ENCODE measurements at regions not wholly inside any gene's neighbourhood (a gene's known extent, or its start where the extent isn't known, plus 50 kb on each side); places are given as distances from the start of the nearest gene placed in this dataset.

DNA sequence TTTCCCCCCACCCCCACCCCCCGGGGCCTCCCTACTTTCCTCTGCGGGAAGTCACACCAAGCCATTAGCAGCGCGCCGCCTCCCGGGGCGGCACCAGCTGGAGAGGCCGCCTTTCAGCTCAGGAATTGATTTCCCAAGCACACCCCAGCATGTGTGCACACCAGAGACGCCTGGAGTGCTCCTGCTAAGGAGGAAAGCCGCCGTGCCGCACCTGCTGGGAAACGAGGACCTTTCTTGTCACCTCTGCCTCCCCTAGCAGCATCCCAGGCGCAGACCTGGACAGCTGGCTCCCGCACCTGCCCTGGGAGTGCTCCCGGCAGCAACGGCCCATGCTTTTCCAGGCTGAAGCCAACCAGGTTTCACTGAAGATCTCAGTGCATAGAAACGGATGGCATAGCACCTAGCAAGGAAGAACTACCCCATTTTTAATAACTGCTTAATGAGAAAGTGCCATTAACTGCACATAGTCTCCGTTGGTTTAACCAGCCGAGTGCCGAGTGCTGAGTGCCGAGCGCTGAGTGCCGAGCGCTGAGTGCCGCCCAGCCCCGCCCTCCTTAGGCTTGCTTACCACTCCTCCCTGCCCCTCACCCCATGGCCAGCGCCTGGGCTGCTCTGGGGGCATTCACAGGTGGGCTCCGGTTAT is 165.0 kb downstream of the USP12 start:
- Histone ChIP-seq H3K27me3 (peaks cover 0 to 14% of the 10 kb centered on the region in 2 donors), H3K9me3 (no peaks in the 10 kb centered on the region), H3K4me3 (peak overlapping the region; percentile 21 to 62 (median 41)), H3K27ac (no peak overlapping the region), H3K36me3 (no peaks in the 10 kb centered on the region), H3K4me1 (peaks cover 0 to 4% of the 10 kb centered on the region in 2 donors)
- intact Hi-C loops (cut with DNase I; ENCODE audit: low total_unique reads) = no loop called here
- TF ChIP-seq POLR2A (IDR thresholded peaks at IDR 0.05) = no peak
- TF ChIP-seq POLR2AphosphoS5 (IDR thresholded peaks at IDR 0.05) = no peak
- no peak for DNase-seq (ENCODE audit: low spot score in 2 of 2)

GRCh38 chr13:27005976-27006518 is 165.6 kb downstream of the USP12 start:
- TF ChIP-seq, protein P1, sequence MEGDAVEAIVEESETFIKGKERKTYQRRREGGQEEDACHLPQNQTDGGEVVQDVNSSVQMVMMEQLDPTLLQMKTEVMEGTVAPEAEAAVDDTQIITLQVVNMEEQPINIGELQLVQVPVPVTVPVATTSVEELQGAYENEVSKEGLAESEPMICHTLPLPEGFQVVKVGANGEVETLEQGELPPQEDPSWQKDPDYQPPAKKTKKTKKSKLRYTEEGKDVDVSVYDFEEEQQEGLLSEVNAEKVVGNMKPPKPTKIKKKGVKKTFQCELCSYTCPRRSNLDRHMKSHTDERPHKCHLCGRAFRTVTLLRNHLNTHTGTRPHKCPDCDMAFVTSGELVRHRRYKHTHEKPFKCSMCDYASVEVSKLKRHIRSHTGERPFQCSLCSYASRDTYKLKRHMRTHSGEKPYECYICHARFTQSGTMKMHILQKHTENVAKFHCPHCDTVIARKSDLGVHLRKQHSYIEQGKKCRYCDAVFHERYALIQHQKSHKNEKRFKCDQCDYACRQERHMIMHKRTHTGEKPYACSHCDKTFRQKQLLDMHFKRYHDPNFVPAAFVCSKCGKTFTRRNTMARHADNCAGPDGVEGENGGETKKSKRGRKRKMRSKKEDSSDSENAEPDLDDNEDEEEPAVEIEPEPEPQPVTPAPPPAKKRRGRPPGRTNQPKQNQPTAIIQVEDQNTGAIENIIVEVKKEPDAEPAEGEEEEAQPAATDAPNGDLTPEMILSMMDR (IDR thresholded peaks at IDR 0.05) = no peak
- TF ChIP-seq POLR2A (IDR thresholded peaks at IDR 0.05) (no peak), POLR2AphosphoS5 (IDR thresholded peaks at IDR 0.05) (no peak)
- peaks cover 0 to 4% of the 10 kb centered on the region in 2 donors for H3K4me1 ChIP-seq
- peak overlapping the region; percentile 21 to 62 (median 41) for H3K4me3 ChIP-seq
- no peak for DNase-seq (ENCODE audit: low spot score in 2 of 2)
- no peaks in the 10 kb centered on the region for H3K36me3 ChIP-seq
- H3K9me3 ChIP-seq = no peaks in the 10 kb centered on the region
- peak overlapping the region in 1 of 2 donors; percentile 1 for H3K27ac ChIP-seq
- intact Hi-C loops (cut with DNase I; ENCODE audit: low total_unique reads) = no loop called here
- peaks cover 0 to 14% of the 10 kb centered on the region in 2 donors for H3K27me3 ChIP-seq

GRCh38 chr13:27005556-27005955 is 166.1 kb downstream of the USP12 start:
- no peaks in the 10 kb centered on the region for H3K36me3 ChIP-seq
- no peak for DNase-seq (ENCODE audit: low spot score in 2 of 2)
- H3K4me1 ChIP-seq = peaks cover 0 to 4% of the 10 kb centered on the region in 2 donors
- peak overlapping the region in 1 of 2 donors; percentile 1 for H3K27ac ChIP-seq
- no peaks in the 10 kb centered on the region for H3K9me3 ChIP-seq
- peaks cover 0 to 14% of the 10 kb centered on the region in 2 donors for H3K27me3 ChIP-seq
- TF ChIP-seq POLR2AphosphoS5 (IDR thresholded peaks at IDR 0.05) = no peak
- TF ChIP-seq, protein P1 (IDR thresholded peaks at IDR 0.05) = no peak
- no peak for TF ChIP-seq POLR2A (IDR thresholded peaks at IDR 0.05)
- H3K4me3 ChIP-seq = no peak overlapping the region
- intact Hi-C loops (cut with DNase I; ENCODE audit: low total_unique reads) = no loop called here

DNA sequence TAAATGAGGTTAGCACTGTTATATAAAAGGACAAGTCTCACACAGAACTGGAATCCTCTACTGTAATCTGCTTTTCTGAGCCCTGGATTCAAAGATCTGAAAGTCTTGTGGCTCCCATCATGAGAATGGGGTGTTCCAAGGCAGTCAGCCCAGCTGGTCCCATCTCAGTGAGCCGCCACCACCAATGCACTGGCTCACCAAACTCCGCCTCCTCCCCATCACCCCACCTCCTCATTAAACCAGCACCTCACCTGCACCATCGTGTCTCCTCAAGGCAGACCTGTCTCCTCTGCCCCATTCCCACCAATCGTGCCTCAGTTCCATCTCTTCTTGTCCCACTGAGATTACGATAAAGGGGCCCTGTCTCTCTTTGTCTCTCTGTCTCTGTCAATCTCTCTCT is 166.7 kb downstream of the USP12 start:
- intact Hi-C loops (cut with DNase I; ENCODE audit: low total_unique reads) = loop anchor here (5.0 kb wide), 1 partner anchor 403 kb away; no protein-coding TSS in a partner anchor
- no peak for TF ChIP-seq POLR2AphosphoS5 (IDR thresholded peaks at IDR 0.05)
- TF ChIP-seq, protein P1 (IDR thresholded peaks at IDR 0.05) = no peak
- no peak for TF ChIP-seq POLR2A (IDR thresholded peaks at IDR 0.05)
- Histone ChIP-seq H3K27me3 (peaks cover 0 to 14% of the 10 kb centered on the region in 2 donors), H3K36me3 (no peaks in the 10 kb centered on the region), H3K27ac (no peak overlapping the region), H3K4me3 (no peak overlapping the region), H3K4me1 (peaks cover 0 to 4% of the 10 kb centered on the region in 2 donors), H3K9me3 (no peaks in the 10 kb centered on the region)
- no peak for DNase-seq (ENCODE audit: low spot score in 2 of 2)

GRCh38 chr13:27004326-27004725 is 167.3 kb downstream of the USP12 start:
- TF ChIP-seq POLR2AphosphoS5 (IDR thresholded peaks at IDR 0.05) (no peak), POLR2A (IDR thresholded peaks at IDR 0.05) (no peak)
- TF ChIP-seq, protein P1 (IDR thresholded peaks at IDR 0.05) = no peak
- H3K27ac ChIP-seq = no peak overlapping the region
- H3K4me1 ChIP-seq = peaks cover 0 to 4% of the 10 kb centered on the region in 2 donors
- H3K27me3 ChIP-seq = peaks cover 0 to 18% of the 10 kb centered on the region in 2 donors
- H3K9me3 ChIP-seq = no peaks in the 10 kb centered on the region
- H3K36me3 ChIP-seq = no peaks in the 10 kb centered on the region
- H3K4me3 ChIP-seq = no peak overlapping the region
- no peak for DNase-seq (ENCODE audit: low spot score in 2 of 2)
- intact Hi-C loops (cut with DNase I; ENCODE audit: low total_unique reads) = loop anchor here (5.0 kb wide), 1 partner anchor 402 kb away; no protein-coding TSS in a partner anchor

Measured in breast epithelium (tissue), 4 donors.